ENCODE measurements at regions not wholly inside any gene's neighbourhood (a gene's known extent, or its start where the extent isn't known, plus 50 kb on each side); places are given as distances from the start of the nearest gene placed in this dataset.

- TF ChIP-seq CTCF (IDR thresholded peaks at IDR 0.05; ENCODE audit: low read depth, low read length) (no peak), EZH2phosphoT487 (IDR thresholded peaks at IDR 0.05; ENCODE audit: low read depth) (no peak)
These were observed 71.5 kb upstream of the GJB6 start for GRCh38 chr13:20303636-20304035.
